HPDE6-E6E7 (cell line): ENCODE measurements at regions not wholly inside any gene's neighbourhood (a gene's known extent, or its start where the extent isn't known, plus 50 kb on each side); places are given as distances from the start of the nearest gene placed in this dataset.

Experiments
- DNase-seq: peaks from one replicate; pipeline ENCODE4 v3.0.0; 2011; ENCODE audit warnings: missing footprints; ENCODE audit errors: extremely low spot score

DNA sequence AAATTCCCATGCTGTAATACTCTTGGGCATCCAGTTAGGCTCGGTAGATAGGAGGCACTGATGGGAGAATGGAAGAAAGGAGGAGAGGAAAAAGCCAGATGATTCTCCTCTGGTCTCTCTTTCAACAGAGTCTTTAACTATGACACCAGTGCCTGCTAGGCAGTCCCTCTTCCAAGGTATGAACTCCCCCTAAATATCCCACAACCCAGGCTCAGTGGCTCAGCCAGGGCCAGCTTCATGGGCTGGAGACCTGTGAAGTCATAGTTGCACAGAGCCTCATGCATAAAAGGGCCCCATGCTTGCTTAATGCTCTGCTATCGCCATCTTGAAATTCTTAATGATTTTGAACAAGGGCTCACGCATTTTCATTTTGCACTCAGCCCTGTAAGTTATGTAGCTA is 869.2 kb upstream of the GCFC2 start:
- DNase-seq = no peak

DNA sequence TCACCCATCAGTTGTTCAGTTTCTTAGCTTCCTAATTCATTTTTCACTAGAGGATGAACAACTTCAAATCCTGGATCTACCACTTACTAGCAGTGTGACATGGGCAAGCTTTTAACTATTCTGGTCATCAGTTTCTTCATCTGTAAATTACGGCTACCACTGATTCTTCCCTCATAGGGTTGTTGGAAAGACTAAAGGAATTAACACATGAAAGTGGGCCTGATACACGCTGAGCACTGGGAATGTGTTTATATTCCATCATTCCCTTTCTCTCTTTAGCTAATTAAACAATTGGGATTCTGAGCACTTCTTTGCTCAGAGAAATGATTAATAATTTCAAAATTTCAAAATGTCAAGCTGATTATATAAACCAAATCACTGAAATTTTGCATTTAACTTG is 862.3 kb upstream of the GCFC2 start:
- no peak for DNase-seq

DNA sequence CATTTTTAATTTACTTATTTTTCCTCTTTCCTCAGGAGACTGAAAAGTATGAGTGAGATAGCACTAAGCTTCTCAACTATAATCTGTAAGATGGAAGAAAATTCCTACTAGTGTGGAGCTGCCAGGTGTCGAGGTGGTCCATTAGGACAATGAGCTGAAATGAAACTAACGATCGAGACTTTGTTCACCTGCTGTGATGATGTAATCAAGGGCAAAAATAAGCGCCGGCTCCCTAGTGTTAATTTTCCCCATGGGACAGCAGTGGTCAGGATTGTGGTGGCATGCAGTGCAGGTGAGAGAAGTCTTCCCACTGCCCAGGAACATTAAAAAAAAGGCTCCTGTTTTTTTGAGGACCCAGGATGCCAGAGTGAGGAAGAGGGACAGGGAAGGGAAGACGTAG is 859.1 kb upstream of the GCFC2 start:
- no peak for DNase-seq

DNA sequence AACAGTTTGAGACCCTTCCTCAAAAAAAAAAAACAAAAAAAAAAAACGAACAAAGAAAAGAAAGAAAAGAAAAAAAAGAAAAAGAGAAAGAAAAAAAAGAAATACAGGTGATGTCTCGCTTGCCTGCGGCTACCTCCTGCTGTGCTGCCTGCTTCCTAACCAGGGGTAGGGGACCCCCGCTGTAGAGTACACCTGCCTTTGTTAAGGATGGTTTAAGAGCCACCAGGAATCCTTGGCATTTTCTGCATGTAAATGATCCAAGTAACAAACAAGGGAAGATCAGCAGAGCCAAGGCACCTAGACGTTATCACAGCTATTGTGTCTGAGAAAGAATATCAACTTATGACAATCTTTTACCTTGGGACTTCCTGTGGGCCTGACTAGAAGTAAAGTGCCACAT is 856.8 kb upstream of the GCFC2 start:
- no peak for DNase-seq

DNA sequence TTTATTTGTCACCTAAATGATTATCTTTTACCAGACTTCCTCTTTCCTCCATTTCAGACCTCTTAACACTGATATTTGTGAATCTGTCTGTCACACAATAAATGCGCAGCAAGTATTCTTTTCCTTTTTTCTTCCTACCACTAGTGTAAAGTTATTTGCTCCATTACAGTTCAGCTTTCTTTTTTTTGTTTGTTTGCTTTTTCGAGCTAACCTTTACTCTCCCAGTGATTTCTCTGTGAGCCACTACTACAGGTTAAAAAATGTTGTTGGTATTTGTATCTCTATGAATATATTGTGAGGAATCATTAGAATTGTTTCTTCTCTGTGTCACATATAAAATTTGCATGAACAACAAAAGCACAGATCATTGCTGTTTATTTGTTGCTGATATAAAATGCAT is 854.0 kb upstream of the GCFC2 start:
- no peak for DNase-seq

DNA sequence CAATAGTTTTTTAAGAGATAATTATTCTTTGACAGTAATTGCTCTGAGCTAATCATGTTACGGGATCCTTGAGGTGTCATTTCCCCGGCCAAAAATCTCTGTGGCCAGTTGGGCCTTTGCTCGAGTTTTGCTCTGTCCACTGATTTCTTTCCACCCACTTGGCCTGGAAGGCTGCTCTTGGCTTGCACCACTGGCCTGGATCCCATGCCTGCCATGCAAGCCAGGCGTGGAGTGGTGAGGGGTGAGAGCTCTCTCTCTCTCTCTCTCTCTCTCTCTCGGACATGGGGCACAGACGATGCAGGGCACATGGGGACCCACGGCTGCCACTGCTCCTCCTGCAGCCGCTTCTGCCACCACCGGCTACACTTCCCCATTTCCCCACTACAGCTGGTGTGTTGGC is 853.0 kb upstream of the GCFC2 start:
- DNase-seq = no peak

DNA sequence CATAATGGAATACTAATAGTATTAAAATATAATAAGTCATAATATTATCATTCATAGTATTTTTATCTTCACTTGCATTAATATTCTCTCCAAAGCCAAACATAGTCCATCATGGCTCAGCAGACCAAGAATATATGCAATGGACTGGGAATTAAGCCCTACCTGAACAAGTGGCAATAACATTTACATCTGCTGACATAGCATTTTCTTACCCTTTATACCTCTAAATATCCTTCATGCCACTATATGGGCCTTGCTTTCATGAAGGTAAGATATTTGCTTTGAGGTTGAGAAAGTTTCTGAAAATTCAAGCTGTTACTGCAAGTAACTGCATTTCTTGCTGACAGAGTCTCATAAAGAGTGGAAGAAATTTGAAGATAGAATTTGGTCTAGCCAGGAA is 847.4 kb upstream of the GCFC2 start:
- no peak for DNase-seq

DNA sequence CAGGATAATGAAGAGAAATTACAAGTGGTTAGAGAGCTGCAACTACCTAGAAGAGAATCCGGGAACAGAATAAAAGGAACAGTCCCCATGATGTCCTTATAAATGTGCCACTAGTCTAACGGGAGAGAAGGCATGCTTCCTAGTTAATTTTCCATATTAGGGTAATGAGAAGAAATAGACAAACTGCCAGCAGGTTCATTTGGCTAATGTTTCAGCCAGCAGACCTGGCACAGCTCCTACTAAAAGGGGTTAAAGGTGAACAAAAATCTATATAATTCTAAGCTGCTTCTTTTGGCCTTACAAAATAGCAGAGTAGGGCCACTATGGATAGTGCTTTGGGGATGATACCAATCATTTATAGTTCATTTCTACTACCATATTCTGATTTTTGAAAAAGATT is 845.3 kb upstream of the GCFC2 start:
- DNase-seq = no peak

DNA sequence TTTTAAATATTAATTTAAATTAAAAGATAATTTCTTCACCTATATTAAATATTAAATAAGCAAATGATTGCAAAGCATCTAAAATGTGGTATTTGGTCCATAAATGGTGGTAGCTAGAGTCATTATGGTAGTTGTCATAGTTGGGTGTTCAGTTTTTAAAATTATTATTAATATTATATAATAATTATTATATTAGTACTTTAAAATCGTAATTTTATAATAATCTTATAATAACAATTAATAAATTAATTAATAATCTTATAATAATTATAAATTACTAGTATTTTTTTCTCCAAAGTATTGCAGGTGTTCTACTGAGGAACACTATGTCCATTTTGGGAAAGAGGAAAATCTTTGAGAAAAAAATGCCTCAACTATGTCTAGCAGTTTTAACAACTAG is 835.5 kb upstream of the GCFC2 start:
- no peak for DNase-seq

DNA sequence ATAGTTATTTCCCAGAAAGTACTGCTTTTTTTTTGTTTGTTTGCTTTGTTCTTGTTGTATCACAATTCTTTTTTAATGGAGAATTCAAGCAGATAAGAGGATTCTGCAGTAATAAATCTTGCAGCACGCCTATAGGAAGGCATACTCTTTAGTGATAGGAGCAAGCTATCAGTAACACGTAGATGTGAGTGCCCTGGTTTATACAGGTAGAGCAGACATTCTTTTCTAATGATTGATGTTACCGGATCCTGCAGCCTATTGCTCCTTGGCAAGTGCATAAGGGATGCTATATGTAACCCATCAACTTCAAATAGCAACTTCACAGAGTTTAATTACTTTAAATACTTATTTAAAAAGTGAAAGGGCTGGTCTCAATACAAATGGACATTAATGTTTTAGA is 834.2 kb upstream of the GCFC2 start:
- DNase-seq = no peak

DNA sequence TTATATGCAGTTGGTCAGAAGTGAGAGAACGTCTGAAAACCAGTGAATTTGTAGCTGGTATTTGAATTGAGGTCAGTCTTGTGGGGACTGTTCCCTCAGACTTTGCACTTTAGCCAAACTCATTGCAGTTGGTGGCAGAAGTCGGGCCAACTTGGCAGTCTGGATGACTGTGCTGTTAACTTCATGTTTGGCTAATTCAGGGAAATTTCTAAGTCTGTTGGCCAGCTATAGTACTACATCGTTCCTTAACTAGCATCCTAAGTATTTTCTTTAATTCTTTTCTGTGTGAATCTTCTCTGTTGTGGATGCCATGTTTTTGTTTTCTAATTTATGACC is 806.8 kb upstream of the GCFC2 start:
- no peak for DNase-seq

DNA sequence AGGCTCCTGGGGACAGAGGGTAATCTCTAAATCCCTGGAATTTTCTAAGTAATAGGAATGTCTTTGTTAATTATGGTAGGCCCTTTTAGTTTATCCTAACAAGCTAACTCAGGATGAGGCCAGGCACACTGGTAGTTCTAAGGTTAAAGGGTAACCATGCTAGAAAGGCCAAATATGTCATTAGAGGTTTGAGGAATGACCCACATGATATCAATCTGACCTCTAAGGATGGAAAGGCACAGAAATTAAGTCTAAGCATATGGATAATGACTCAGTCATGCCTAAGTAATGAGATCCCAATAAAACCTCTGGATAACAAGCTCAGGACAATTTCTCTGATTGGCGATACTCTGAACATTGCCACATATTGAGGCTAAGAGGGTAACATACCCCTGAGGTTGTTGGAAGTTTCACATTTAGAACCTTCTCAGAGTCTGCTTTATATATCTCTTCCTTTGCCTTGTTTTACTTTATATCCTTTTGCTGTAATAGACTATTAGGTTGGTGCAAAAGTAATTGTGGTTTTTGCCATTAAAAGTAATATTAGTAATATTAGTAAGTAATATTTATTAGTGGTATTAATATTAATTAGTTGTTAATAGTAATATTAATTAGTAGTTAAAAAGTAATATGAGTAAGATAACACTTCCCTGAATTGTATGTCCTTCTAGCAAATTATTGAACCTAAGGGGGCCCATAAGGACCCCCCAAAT is 806.3 kb upstream of the GCFC2 start:
- no peak for DNase-seq

DNA sequence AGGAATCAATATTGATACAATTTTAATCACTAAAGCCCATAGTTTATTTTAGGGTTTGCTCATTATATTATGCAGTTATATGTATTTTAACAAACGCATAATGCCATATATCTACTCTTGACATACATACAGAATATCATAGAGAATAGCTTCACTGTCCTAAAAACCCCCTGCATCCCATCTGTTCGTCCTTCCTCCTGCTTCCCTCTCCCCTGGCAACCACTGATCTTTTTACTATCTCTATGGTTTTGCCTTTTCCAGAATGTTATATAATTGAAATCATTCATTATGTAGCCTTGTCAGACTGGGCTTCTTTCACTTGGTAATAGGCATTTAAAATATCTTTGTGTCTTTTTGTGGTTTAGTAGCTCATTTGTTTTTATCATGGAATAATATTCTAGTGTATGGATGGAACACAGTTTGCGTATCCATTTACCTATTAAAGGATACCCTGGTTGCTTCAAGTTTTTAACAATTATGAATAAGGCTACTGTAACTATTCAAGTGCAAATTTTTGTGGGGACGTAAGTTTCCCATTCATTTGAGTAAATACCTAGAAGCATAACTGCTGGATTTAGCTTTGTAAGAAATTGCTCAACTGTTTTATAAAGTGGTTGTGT is 801.6 kb upstream of the GCFC2 start:
- DNase-seq = no peak

DNA sequence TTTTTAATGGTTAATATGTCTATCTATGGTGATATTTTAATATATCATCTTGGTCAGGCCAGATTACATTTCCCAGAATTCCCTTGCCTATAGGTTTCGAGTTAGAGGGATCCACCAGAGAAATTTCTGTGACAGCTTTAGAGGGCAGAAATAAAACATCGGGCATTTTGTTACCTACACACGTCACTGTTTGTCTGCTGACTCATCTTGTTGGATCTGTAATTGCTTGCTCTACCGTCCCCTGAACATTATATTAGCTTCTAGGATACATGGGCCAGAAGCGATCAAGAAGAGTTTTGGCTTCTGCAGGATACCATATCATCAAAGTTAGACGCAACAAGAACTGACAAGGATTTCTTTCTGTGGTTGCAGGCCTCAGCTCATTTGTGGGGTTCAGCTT is 795.8 kb upstream of the GCFC2 start:
- DNase-seq = peak; percentile 1

DNA sequence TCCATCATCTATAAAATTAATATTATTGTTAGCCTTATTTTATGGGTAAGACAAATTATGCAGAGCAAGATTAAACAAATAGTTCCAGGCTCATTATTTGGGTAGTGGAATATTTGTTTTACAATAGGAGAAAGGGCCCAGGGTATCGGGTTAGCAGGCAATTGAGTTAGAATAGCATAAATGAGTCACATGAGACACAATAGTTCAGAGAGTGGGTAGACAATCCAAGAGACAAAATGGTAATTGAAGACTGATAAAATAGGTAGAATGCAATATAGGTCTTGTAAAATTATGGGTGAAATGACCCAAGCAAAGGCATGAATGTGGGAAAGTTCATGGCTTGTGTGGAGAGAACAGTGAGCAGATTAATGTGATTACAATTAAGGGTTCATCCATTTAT is 790.9 kb upstream of the GCFC2 start:
- no peak for DNase-seq

DNA sequence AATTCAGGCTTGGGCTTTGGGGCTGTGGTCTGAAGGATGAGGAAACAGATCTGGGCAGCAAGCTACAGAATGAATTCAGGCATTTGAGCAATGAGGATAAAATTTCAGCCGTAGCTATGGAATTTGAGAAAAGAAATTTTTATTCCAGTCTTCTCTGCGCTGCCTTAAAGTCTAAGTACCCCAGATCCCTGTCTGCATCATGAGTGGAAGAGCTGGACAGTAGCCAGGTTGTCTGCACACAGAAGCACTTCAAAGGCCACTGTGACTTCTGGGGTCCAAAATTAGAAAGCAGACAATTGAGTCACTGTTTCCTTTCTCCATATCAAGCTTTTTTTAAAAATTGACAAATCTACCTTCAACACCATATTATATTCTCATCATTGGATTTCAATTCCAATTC is 787.6 kb upstream of the GCFC2 start:
- DNase-seq = no peak

DNA sequence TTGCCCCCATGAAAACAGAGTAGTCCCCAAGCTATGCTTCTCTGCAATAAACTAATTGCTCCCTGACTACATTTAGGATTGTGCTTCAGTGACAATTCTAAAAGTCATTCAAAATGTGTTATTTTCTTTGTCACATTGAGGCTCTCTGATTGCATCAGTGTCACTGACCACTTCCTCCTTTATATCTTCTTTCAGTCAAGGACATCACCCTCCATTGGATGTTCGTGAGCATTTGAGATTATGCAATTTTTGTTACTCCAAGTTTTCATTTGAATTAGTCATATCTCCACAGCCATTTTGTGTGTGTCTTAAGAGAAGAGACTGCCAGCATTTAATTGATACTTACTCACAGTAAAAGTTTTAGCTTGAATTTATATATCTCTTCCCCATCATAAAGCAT is 780.8 kb upstream of the GCFC2 start:
- no peak for DNase-seq

DNA sequence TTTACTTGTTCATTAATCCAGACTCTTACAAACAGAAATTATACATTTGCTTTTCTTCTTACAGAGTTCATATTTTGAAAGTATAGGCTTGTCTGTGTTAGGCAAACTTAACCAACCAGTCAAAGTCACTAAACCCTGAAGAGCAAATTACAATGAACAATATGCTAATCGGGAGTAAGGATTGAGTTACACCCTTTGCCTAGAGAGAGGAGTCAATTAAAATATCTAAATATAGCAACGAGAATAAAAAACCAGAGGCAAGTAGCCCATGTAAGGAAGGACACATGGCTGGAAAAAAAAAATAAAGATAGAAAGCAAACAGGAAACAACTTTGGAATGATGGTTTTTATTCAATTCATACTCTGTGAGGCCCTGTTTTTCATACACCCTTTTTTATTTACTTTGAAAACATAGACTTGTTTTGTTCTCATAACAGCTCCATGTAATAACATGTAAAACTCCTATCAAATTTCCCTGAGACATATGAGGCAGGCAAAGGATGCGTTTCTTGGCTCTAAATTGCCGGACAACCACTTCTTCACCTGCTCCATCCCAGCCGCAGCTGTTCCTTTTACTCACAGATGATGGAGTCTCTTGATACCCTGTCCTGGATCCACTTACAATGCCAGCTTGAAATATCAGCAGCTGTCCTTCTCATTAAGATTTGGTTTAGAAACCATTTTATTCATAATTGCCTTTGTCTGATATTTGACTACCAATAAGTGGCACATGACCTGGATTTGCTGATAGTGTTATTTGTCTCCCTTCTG is 767.7 kb upstream of the GCFC2 start:
- no peak for DNase-seq

DNA sequence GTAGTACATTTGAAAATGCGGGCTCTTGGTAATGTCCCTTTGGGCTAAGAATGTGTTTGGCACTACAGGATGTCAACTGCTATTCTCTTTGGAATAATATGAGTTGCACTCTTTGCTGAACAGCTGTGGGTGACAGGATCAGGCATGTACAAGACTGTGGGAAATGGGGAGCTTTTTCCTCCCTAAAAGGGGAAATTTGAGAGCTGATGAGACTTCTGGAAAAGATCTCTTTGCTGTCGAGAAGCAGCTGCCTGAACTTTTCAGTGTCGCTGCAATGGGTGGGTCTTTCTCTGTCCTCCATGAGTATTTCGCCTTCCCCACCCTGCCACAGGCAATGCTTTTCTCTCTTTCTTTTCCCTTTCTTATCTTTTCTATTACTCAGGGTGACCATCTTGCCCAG is 762.2 kb upstream of the GCFC2 start:
- DNase-seq = no peak

DNA sequence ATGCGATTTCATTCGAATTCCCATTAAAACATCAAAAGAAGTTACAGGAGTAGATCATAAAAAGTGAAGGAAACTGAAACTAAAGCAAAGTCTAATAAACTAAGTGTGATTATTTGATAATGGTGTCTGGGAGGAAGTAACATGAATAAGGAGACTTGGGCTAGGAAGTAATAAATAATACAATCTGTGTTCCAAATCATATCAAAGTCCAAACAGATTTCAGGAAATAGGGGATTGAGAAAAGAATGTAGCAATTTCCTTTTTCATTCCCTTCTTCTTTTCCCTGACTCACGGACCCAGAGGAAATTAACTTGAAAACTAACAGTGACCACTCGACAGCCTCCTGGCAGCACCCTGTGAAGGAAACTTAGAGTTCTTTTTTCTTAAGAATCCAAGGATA is 758.4 kb upstream of the GCFC2 start:
- DNase-seq = no peak

DNA sequence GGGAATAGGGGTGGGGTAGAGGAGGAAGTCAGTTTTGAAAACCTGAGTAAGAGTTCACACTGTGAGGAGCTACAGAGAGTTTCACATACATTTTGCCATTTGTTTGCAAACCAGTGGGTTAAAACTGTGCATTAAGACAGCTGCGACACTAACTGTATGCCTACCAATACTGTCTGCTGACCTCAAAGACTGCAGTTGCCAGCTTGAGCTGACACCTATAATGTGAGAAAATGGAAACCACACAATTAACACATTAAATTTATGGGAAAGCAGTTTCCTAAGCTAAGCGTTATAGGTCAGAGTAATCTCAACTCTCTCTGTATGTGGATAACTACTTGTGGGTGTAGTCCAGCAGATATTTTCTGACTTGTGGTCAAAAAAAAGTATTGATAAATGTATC is 756.6 kb upstream of the GCFC2 start:
- DNase-seq = no peak

DNA sequence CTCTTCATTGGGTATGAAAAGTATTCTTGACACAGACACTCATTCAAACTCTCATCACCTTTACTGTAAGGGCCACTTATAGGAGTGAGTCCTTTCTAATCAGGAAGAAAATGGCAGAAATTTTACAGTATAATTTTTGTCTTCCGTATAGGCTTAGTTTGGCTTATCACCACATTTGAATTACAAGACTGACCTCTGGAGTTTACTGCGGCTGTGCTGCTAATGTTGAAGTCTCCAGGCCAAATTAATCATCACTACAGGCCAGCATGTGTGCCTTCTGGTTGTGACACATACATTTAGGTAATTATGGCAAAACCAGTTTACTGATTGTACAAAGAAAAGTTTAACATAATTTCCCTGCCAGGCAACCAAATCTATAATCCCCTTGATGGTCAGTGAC is 753.6 kb upstream of the GCFC2 start:
- peak; percentile 3 for DNase-seq

DNA sequence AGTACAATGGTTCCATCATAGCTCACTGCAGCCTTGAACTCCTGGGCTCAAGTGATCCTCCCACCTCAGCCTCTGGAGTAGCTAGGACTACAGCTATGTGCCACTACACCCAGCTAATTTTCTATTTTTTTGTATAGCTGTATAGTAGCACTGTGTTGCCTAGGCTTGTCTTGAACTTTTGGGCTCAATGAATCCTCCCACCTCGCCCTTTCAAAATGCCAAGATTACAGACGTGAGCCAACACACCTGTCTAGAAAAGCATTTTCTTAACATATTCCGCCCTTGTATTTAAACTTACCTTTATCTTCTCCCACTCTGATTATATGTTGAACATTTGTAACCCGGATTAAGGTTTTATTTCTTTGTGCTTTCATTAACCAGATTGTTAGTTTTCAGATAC is 750.7 kb upstream of the GCFC2 start:
- no peak for DNase-seq
